Transverse colon (tissue), 4 donors: ENCODE measurements at regions not wholly inside any gene's neighbourhood (a gene's known extent, or its start where the extent isn't known, plus 50 kb on each side); places are given as distances from the start of the nearest gene placed in this dataset.

ENCODE experiments used
- DNase-seq: peaks from one replicate; pipeline ENCODE4 v3.0.0-alpha.2; 2019
- H3K27ac ChIP-seq, 4 donors: fragments of 200-600 bp; sonication (generic); 2 replicates each; pipeline ENCODE4 v1.5.1; 2016 to 2018; ENCODE audit warnings: inconsistent platforms in 4 of 4
- H3K27me3 ChIP-seq: fragments of 200-600 bp; sonication (generic); 2 replicates; pipeline ENCODE4 v1.5.1; 2017; ENCODE audit warnings: inconsistent platforms
- H3K36me3 ChIP-seq, 4 donors: fragments of 200-600 bp; sonication (generic); 2 replicates each; pipeline ENCODE4 v1.5.1; 2017 to 2019; ENCODE audit warnings: inconsistent platforms in 4 of 4
- H3K4me1 ChIP-seq, 4 donors: fragments of 200-600 bp; sonication (generic); 2 replicates each; pipeline ENCODE4 v1.5.1; 2017 to 2020; ENCODE audit warnings: inconsistent platforms in 4 of 4
- H3K4me3 ChIP-seq, 4 donors: fragments of 200-600 bp; sonication (generic); 1 replicate in 1 of 4; 2 replicates in 3 of 4; pipeline versions ENCODE4 v1.5.1 to v1.6.1; 2017 to 2019; ENCODE audit warnings: inconsistent platforms in 4 of 4
- H3K9me3 ChIP-seq, 2 donors: fragments of 200-600 bp; sonication (generic); 2 replicates each; pipeline ENCODE4 v1.5.1; 2017 to 2019; ENCODE audit warnings: inconsistent platforms in 2 of 2
- EP300 ChIP-seq: sonication (generic); formaldehyde crosslinking; IDR thresholded peaks from one replicate; pipeline ENCODE4 v1.6.1; 2017; ENCODE audit warnings: antibody characterized with exemption, low read depth
- POLR2A ChIP-seq: fragments of 450-650 bp; IDR thresholded peaks from one replicate; pipeline ENCODE4 v1.6.1; 2016; ENCODE audit warnings: antibody characterized with exemption, mild to moderate bottlenecking, moderate library complexity
- POLR2AphosphoS5 ChIP-seq, 3 donors: sonication (generic); formaldehyde crosslinking; IDR thresholded peaks; one replicate each; pipeline ENCODE4 v1.6.1; 2016; ENCODE audit warnings: antibody characterized with exemption in 3 of 3
- WGBS, 2 donors: methylation state at CpG; one replicate each; pipeline ENCODE4 v1.1.5; 2018; ENCODE audit warnings: low coverage in 1 of 2; 5-methylcytosine and 5-hydroxymethylcytosine counted together
- in situ Hi-C, 4 donors: fragments of 200-750 bp; cut with MboI; loops; one replicate each; pipeline versions ENCODE4 v1.15.0 to v1.15.1; 2017; ENCODE audit warnings: low sequenced_read_pairs in 3 of 4, low pct_ligation_motif_present in 1 of 4, low pct_unique_long_range_greater_than_20kb in 1 of 4
- intact Hi-C: fragments of 100-400 bp; cut with DNase I; formaldehyde crosslinking; loops from one replicate; pipeline ENCODE4 v1.15.1; 2023; ENCODE audit warnings: low total_unique reads
- TF ChIP-seq, protein P1 (sequence below), 5 experiments: fragments of 200-600 bp in 3 of 5; fragments of 450-650 bp in 2 of 5; sonication (generic) in 3 of 5; IDR thresholded peaks; 1 replicate in 2 of 5; 2 replicates in 3 of 5; pipeline ENCODE4 v1.5.1; 2016 to 2017; ENCODE audit warnings: antibody characterized with exemption in 5 of 5, inconsistent platforms in 3 of 5, mild to moderate bottlenecking in 2 of 5, moderate library complexity in 1 of 5

DNA sequence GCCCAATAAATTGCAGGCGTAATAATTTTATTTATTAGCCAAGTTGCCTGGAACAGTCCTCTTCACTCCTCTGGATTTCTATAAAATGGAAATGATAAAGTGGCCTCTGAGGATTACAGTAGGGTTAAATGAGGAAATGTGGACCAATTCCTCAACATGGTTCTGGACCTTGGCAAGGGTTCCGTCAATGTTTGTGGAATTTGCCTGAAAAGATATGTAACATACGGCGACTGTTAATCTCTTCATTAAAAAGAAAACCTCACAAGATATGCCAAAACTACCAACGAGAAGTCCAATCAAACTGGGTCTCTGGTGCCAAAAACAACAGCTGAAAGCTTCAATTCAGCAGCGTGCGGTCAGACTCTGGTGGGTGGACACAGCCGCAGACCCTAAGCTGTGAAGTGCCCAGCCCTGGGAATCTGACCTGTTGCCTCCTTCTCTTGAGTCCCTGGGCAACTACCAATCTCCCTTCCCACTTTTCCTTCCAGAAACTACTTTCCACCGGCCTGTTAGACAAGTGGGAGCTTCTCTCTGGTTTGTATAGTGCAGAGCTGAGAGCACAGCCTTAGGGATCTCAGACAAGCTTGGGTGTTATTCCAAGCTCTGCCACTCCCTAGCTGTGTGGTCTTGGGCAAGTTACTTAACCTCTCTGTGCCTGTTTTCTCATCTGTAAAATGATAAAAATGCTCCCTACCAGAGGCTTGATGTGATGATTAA lies 190.5 kb upstream of the GSC start:
- no peaks in the 10 kb centered on the region for H3K36me3 ChIP-seq
- H3K4me1 ChIP-seq: no peaks in the 10 kb centered on the region
- TF ChIP-seq, protein P1, sequence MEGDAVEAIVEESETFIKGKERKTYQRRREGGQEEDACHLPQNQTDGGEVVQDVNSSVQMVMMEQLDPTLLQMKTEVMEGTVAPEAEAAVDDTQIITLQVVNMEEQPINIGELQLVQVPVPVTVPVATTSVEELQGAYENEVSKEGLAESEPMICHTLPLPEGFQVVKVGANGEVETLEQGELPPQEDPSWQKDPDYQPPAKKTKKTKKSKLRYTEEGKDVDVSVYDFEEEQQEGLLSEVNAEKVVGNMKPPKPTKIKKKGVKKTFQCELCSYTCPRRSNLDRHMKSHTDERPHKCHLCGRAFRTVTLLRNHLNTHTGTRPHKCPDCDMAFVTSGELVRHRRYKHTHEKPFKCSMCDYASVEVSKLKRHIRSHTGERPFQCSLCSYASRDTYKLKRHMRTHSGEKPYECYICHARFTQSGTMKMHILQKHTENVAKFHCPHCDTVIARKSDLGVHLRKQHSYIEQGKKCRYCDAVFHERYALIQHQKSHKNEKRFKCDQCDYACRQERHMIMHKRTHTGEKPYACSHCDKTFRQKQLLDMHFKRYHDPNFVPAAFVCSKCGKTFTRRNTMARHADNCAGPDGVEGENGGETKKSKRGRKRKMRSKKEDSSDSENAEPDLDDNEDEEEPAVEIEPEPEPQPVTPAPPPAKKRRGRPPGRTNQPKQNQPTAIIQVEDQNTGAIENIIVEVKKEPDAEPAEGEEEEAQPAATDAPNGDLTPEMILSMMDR (IDR thresholded peaks at IDR 0.05): no peak
- TF ChIP-seq POLR2AphosphoS5 (IDR thresholded peaks at IDR 0.05) (no peak), EP300 (no peak), POLR2A (no peak)
- DNase-seq: no peak
- H3K9me3 ChIP-seq: no peaks in the 10 kb centered on the region
- 56 to 70% methylated on average over 4 to 9 of the region's 9 CpGs for WGBS, 2 donors
- in situ Hi-C loops: no loop called here
- intact Hi-C loops: no loop called here
- H3K27ac ChIP-seq: no peak overlapping the region
- H3K27me3 ChIP-seq: no peaks in the 10 kb centered on the region
- no peak overlapping the region for H3K4me3 ChIP-seq

DNA sequence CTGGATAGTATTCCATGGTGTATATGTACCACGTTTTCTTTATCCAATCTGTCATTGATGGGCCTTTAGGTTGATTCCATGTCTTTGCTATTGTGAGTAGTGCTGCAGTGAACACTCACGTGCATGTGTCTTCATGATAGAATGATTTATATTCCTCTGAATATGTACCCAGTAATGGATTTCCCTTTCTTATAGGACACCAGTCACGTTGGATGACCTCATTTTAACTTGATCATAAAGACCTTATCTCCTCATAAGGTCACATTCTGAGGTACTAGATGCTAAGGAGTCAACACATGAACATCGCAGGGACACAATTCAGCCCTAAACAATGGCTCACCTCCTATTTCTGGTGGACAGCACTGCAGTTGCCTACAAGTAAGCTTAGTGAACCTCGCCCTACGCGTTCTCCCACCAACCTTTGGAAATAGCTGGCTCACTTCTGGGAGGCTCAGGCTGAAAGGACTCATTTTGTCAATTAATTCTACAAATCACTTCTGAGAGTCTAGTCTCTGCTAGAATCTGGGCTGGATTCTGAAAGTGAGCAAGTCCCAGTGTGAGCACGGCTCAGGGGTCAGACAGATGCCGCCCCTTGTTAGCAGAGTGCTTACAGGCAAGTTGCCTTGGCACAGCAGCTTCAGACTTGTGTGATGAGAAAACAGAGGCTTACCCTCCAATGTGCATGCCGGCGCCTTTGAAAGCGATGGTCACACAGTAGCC lies 183.8 kb upstream of the GSC start:
- Histone ChIP-seq H3K36me3 (no peaks in the 10 kb centered on the region), H3K4me1 (no peaks in the 10 kb centered on the region), H3K27ac (no peak overlapping the region), H3K9me3 (no peaks in the 10 kb centered on the region), H3K4me3 (no peak overlapping the region), H3K27me3 (no peaks in the 10 kb centered on the region)
- intact Hi-C loops: no loop called here
- TF ChIP-seq EP300 (no peak), POLR2A (no peak), POLR2AphosphoS5 (IDR thresholded peaks at IDR 0.05) (no peak)
- TF ChIP-seq, protein P1 (IDR thresholded peaks at IDR 0.05): no peak
- 42 to 74% methylated on average over 4 to 12 of the region's 12 CpGs for WGBS, 2 donors
- no peak for DNase-seq
- in situ Hi-C loops: no loop called here

DNA sequence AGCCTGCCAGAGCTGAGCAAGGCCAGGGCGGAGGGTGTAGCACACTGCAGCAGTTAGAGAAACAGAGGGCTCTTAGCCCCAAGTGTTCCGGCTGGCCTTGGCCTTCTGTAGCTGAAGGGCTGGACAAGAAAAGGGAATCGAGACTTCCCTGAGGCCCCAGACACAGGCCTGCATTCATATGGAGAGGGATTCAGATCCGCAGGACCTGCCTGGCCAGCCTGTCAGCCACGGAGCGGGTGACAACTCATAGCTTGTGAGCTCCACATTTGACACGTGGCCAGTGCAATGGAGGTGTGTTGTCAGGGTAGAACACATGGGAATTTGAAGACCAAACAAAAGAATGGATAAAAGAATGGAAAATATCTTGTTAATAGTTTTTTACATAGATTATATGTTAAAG lies 182.2 kb upstream of the GSC start:
- H3K9me3 ChIP-seq: no peaks in the 10 kb centered on the region
- intact Hi-C loops (no loop called here), in situ Hi-C loops (no loop called here)
- H3K27ac ChIP-seq: no peak overlapping the region
- WGBS, 2 donors: 78 to 81% methylated on average over 5 to 7 of the region's 7 CpGs
- H3K4me1 ChIP-seq: no peaks in the 10 kb centered on the region
- H3K27me3 ChIP-seq: no peaks in the 10 kb centered on the region
- no peak for DNase-seq
- H3K36me3 ChIP-seq: no peaks in the 10 kb centered on the region
- TF ChIP-seq POLR2A (no peak), POLR2AphosphoS5 (IDR thresholded peaks at IDR 0.05) (no peak), EP300 (no peak)
- TF ChIP-seq, protein P1 (IDR thresholded peaks at IDR 0.05): no peak
- H3K4me3 ChIP-seq: no peak overlapping the region

DNA sequence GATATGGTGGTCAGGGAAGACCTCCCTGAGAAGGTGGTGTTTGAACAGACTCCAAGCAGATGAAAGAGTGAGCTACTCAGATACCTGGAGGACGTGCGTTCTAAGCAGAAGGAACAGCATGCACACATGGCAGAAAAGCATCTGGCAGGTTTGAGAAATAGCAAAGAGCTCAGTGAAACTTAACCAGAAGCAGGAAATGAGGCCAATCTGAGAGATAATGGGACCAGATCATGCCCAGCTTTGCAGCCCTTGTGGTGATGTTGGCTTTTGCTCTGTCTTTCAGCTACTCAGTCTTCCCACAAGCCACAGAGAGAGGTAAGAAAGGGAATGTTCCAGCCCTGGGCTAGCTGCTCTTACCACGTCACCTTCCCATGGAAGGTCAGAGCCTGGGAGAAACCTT lies 176.3 kb upstream of the GSC start:
- in situ Hi-C loops (no loop called here), intact Hi-C loops (loop anchor here (10.0 kb wide), 1 partner anchor 111 kb away; no protein-coding TSS in a partner anchor)
- no peak for TF ChIP-seq EP300
- TF ChIP-seq, protein P1 (IDR thresholded peaks at IDR 0.05): no peak
- no peak for TF ChIP-seq POLR2AphosphoS5 (IDR thresholded peaks at IDR 0.05)
- no peak for TF ChIP-seq POLR2A

More for the DNA sequence above, 176.3 kb upstream of the GSC start:
- H3K27me3 ChIP-seq: no peaks in the 10 kb centered on the region
- no peak overlapping the region for H3K4me3 ChIP-seq
- H3K4me1 ChIP-seq: no peaks in the 10 kb centered on the region
- no peaks in the 10 kb centered on the region for H3K36me3 ChIP-seq
- H3K9me3 ChIP-seq: no peaks in the 10 kb centered on the region
- WGBS, 2 donors: 52 to 75% methylated on average over 2 to 3 of the region's 3 CpGs
- no peak for DNase-seq
- no peak overlapping the region for H3K27ac ChIP-seq
